IPS-NIHi11 (cell line): ENCODE measurements at regions not wholly inside any gene's neighbourhood (a gene's known extent, or its start where the extent isn't known, plus 50 kb on each side); places are given as distances from the start of the nearest gene placed in this dataset.
"Not testable (repeated sequence)": the region's sequence is repeated elsewhere in the genome, so short reads cannot be mapped to it uniquely, and the experiment has no call there.

Experiments used
- DNase-seq: peaks from one replicate; pipeline ENCODE4 v3.0.0; 2012; ENCODE audit warnings: mixed read lengths, low spot score

- no peak for DNase-seq
These were observed 115.8 kb upstream of the FBXL7 start for GRCh38 chr5:15384176-15384575.

GRCh38 chr5:15383469-15383868, 116.5 kb upstream of the FBXL7 start:
- DNase-seq = peak; percentile 26

GRCh38 chr5:15383021-15383420, 117.0 kb upstream of the FBXL7 start:
- no peak for DNase-seq

- DNase-seq = no peak
These were observed 122.2 kb upstream of the FBXL7 start for GRCh38 chr5:15377573-15378340.

GRCh38 chr5:15376803-15377202, 123.2 kb upstream of the FBXL7 start:
- no peak for DNase-seq

- DNase-seq = no peak
These were observed 123.9 kb upstream of the FBXL7 start for GRCh38 chr5:15376088-15376487.

- no peak for DNase-seq
These were observed 124.4 kb upstream of the FBXL7 start for GRCh38 chr5:15375559-15375958.

- no peak for DNase-seq
These were observed 125.1 kb upstream of the FBXL7 start for GRCh38 chr5:15374886-15375285.

- DNase-seq = no peak
These were observed 126.8 kb upstream of the FBXL7 start for GRCh38 chr5:15373151-15373550.

GRCh38 chr5:15371184-15371583, 128.8 kb upstream of the FBXL7 start:
- no peak for DNase-seq

- no peak for DNase-seq
These were observed 131.1 kb upstream of the FBXL7 start for GRCh38 chr5:15368835-15369234.

GRCh38 chr5:15367489-15367888, 132.5 kb upstream of the FBXL7 start:
- no peak for DNase-seq

GRCh38 chr5:15366676-15367391, 133.1 kb upstream of the FBXL7 start:
- no peak for DNase-seq

- no peak for DNase-seq
These were observed 134.9 kb upstream of the FBXL7 start for GRCh38 chr5:15365070-15365469.

- no peak for DNase-seq
These were observed 136.4 kb upstream of the FBXL7 start for GRCh38 chr5:15363601-15364000.

- not testable (repeated sequence) for DNase-seq
These were observed 142.9 kb upstream of the FBXL7 start for GRCh38 chr5:15357092-15357453.

- not testable (repeated sequence) for DNase-seq
These were observed 143.5 kb upstream of the FBXL7 start for GRCh38 chr5:15356308-15357091.

GRCh38 chr5:15354021-15354420, 146.0 kb upstream of the FBXL7 start:
- DNase-seq = peak; percentile 17

- no peak for DNase-seq
These were observed 146.8 kb upstream of the FBXL7 start for GRCh38 chr5:15353086-15353645.

- no peak for DNase-seq
These were observed 149.4 kb upstream of the FBXL7 start for GRCh38 chr5:15350614-15351013.

- DNase-seq = no peak
These were observed 153.2 kb upstream of the FBXL7 start for GRCh38 chr5:15346738-15347137.

- no peak for DNase-seq
These were observed 155.0 kb upstream of the FBXL7 start for GRCh38 chr5:15344954-15345353.

- no peak for DNase-seq
These were observed 161.4 kb upstream of the FBXL7 start for GRCh38 chr5:15338546-15338945.
